Colonic mucosa (tissue), 4 donors: ENCODE measurements at regions not wholly inside any gene's neighbourhood (a gene's known extent, or its start where the extent isn't known, plus 50 kb on each side); places are given as distances from the start of the nearest gene placed in this dataset.

Experiments used
- DNase-seq: peaks from one replicate; pipeline ENCODE4 v3.0.0-alpha.2; 2020
- H3K27ac ChIP-seq: fragments of 200-600 bp; one replicate; pipeline ENCODE4 v1.8.0; 2021
- H3K27me3 ChIP-seq: fragments of 200-600 bp; one replicate; pipeline ENCODE4 v1.8.0; 2021
- H3K36me3 ChIP-seq: fragments of 200-600 bp; one replicate; pipeline ENCODE4 v1.8.0; 2021
- H3K4me1 ChIP-seq: fragments of 200-600 bp; one replicate; pipeline ENCODE4 v1.8.0; 2021; ENCODE audit warnings: mild to moderate bottlenecking
- H3K4me3 ChIP-seq: fragments of 200-600 bp; one replicate; pipeline ENCODE4 v1.8.0; 2021
- H3K9ac ChIP-seq, 2 donors: one replicate each; pipeline ENCODE4 v1.7.0; 2013; ENCODE audit warnings: control low read depth in 2 of 2, low read depth in 2 of 2, low read length in 2 of 2
- H3K9me3 ChIP-seq: fragments of 200-600 bp; one replicate; pipeline ENCODE4 v1.8.0; 2021
- CTCF ChIP-seq: fragments of 200-600 bp; IDR thresholded peaks from one replicate; pipeline ENCODE4 v1.8.0; 2022; ENCODE audit warnings: antibody characterized with exemption, mild to moderate bottlenecking
- intact Hi-C: fragments of 100-400 bp; cut with DNase I; formaldehyde crosslinking; loops from one replicate; pipeline ENCODE4 v1.14.1; 2022
- donor health status: healthy.
- donor health status: DM: no; HTN: no; CAD: no.
- donor health status: DM: no; HTN: no; CAD: no.

GRCh38 chr2:18896125-18896764 lies 306.9 kb upstream of the NT5C1B start:
- H3K27me3 ChIP-seq, result no peaks in the 10 kb centered on the region
- no peak for DNase-seq
- H3K4me1 ChIP-seq, result no peaks in the 10 kb centered on the region
- no peak overlapping the region for H3K9ac ChIP-seq
- intact Hi-C loops, result no loop called here
- no peaks in the 10 kb centered on the region for H3K9me3 ChIP-seq
- no peak for TF ChIP-seq CTCF
- H3K4me3 ChIP-seq, result no peak overlapping the region
- H3K36me3 ChIP-seq, result no peaks in the 10 kb centered on the region
- no peak overlapping the region for H3K27ac ChIP-seq

GRCh38 chr2:18891600-18892345 lies 302.4 kb upstream of the NT5C1B start:
- intact Hi-C loops, result no loop called here
- H3K9ac ChIP-seq, result no peak overlapping the region
- DNase-seq, result no peak
- H3K27ac ChIP-seq, result no peak overlapping the region
- no peaks in the 10 kb centered on the region for H3K27me3 ChIP-seq
- TF ChIP-seq CTCF, result no peak
- no peak overlapping the region for H3K4me3 ChIP-seq
- no peaks in the 10 kb centered on the region for H3K4me1 ChIP-seq
- no peaks in the 10 kb centered on the region for H3K9me3 ChIP-seq
- no peaks in the 10 kb centered on the region for H3K36me3 ChIP-seq

GRCh38 chr2:18889565-18890332 lies 300.4 kb upstream of the NT5C1B start:
- TF ChIP-seq CTCF, result no peak
- Histone ChIP-seq H3K27me3 (no peaks in the 10 kb centered on the region), H3K4me1 (no peaks in the 10 kb centered on the region), H3K4me3 (no peak overlapping the region), H3K27ac (no peak overlapping the region), H3K9ac (no peak overlapping the region), H3K36me3 (no peaks in the 10 kb centered on the region), H3K9me3 (no peaks in the 10 kb centered on the region)
- intact Hi-C loops, result loop anchor here (10.0 kb wide), 1 partner anchor 475 kb away; no protein-coding TSS in a partner anchor
- DNase-seq, result no peak

GRCh38 chr2:18885457-18885856 lies 296.1 kb upstream of the NT5C1B start:
- Histone ChIP-seq H3K27ac (no peak overlapping the region), H3K4me3 (no peak overlapping the region), H3K9ac (no peak overlapping the region), H3K4me1 (no peaks in the 10 kb centered on the region), H3K27me3 (no peaks in the 10 kb centered on the region), H3K9me3 (no peaks in the 10 kb centered on the region), H3K36me3 (no peaks in the 10 kb centered on the region)
- no peak for TF ChIP-seq CTCF
- intact Hi-C loops, result loop anchor here (10.0 kb wide), 1 partner anchor 479 kb away; no protein-coding TSS in a partner anchor
- DNase-seq, result no peak

- H3K36me3 ChIP-seq, result no peaks in the 10 kb centered on the region
- no peaks in the 10 kb centered on the region for H3K4me1 ChIP-seq
- H3K9me3 ChIP-seq, result no peaks in the 10 kb centered on the region
- no peak overlapping the region for H3K27ac ChIP-seq
- TF ChIP-seq CTCF, result no peak
- intact Hi-C loops, result loop anchor here (10.0 kb wide), 1 partner anchor 481 kb away; no protein-coding TSS in a partner anchor
- H3K9ac ChIP-seq, result no peak overlapping the region
- no peaks in the 10 kb centered on the region for H3K27me3 ChIP-seq
- no peak for DNase-seq
- no peak overlapping the region for H3K4me3 ChIP-seq
These were observed 294.5 kb upstream of the NT5C1B start for GRCh38 chr2:18883616-18884456.
